G401 (cell line): ENCODE measurements at regions not wholly inside any gene's neighbourhood (a gene's known extent, or its start where the extent isn't known, plus 50 kb on each side); places are given as distances from the start of the nearest gene placed in this dataset.

ENCODE experiments used
- DNase-seq: peaks from one replicate; pipeline ENCODE4 v3.0.0-alpha.2; 2015; ENCODE audit warnings: low spot score
- in situ Hi-C: cut with HindIII; loops from 2 replicates; pipeline ENCODE4 v1.10.0; 2016; ENCODE audit warnings: low sequenced_read_pairs, mixed read lengths

DNA sequence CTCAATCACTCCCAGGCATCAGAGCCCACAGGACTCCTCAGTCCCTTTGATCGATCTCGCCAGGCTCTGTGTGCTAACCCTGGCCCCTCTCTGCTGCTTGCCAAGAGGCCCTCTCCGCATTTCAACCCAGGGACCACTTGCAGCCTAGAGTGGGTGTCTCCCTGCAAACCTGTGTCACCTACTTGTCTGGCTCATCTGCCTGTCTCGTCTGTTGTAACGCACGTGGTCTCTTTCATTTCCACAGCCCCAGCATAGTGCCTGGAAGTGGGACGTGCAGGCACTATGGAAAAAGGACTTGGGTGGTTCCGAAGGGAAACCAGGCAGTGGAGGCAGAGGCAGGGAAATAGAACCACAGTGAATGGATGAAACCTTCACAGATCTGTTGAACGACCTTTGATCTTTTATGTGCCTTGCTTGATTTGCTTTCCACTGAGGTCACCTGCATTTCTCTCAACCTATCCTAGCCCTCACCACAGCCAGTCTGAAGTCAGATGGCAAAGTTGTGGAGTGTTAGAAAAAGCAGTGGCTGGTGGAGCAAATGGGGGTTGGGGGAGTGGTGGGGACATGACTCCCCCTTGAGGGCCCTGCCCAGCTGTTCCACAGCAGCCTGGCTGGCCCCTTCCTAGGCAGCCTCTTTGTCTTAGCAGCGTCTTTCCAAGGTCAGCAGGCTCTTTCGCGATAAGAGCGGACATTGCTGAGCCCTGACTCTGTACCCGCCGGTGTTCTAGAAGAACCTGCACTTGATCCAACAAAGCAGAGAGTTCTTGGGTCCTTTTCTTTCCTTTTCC lies 55.8 kb upstream of the TAGAP start:
- in situ Hi-C loops = no loop called here
- no peak for DNase-seq

GRCh38 chr6:159099961-159100360 lies 55.2 kb upstream of the TAGAP start:
- DNase-seq = no peak
- in situ Hi-C loops = no loop called here

DNA sequence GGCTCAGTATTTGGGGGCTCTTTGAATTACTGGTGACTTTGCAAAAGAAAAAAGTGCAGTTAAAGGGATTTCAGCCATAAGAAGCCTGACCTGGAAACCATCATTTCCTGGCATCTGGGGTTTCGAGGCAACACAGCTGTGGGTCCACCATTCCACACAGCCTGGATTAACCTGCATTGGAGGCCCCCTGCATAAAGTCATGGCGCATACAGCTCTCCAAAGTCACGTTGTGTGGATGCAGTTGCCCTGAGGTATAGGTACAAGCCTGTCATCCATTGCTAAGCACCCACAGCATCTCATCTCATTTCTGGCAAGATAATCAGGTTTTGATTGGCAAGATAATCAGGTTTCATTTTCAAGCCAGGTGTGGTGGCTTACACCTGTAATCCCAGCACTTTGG lies 54.5 kb upstream of the TAGAP start:
- in situ Hi-C loops = no loop called here

GRCh38 chr6:159098636-159099106 lies 53.9 kb upstream of the TAGAP start:
- DNase-seq = no peak
- in situ Hi-C loops = no loop called here

More for the DNA sequence above, 54.5 kb upstream of the TAGAP start:
- no peak for DNase-seq

GRCh38 chr6:159097256-159097655 lies 52.5 kb upstream of the TAGAP start:
- in situ Hi-C loops = no loop called here
- DNase-seq = no peak

- in situ Hi-C loops = no loop called here
- DNase-seq = no peak
Measured at GRCh38 chr6:159095616-159096015, 50.8 kb upstream of the TAGAP start.

DNA sequence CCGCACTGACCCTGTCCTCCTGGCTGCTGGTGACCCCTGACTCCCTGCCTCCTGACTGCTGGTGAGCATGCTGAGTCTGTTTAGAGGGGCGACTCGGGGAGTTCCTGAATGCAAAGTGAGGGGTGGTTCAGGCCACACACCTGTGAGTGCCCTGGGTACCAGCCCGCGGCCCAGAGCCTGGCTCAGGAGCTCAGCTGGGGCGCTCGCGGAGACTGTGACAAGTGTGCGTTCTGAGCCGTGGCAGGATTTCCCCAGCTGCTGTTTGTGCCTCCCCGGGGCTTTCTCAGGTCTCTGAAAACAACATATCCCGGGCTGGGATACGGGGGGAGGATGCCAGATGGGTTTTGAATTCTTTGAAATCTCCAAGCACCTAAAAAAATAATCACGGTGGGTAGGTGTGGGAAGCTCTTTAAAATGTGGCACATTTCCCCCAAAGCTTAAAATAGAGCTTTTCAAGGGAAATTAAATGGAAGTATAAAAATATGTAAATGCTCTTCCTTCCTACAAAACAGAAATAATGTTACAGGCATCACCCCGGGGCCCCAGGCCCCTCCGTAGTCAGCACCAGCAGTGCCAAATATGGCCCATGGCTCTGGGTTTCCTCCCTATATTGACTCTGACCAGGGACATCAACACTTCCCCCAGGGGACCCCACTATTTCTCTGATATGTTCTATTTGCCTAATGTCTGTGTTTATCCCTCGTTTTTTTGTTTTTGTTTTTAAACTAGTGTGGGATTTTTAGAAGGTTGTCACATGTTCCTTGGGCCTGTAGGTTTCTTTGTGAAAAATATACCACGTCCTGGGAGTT lies 49.9 kb upstream of the TAGAP start:
- DNase-seq = no peak
- in situ Hi-C loops = no loop called here
